OCI-LY3 (cell line): ENCODE measurements at regions not wholly inside any gene's neighbourhood (a gene's known extent, or its start where the extent isn't known, plus 50 kb on each side); places are given as distances from the start of the nearest gene placed in this dataset.

Source experiments
- H2AFZ ChIP-seq: fragments of 200-600, 300-600 bp; shearing (Covaris generic); 2 replicates; pipeline ENCODE4 v1.6.0; 2014; ENCODE audit warnings: antibody characterized with exemption, low read depth, low read length
- H3K27ac ChIP-seq: fragments of 200-600, 300-600 bp; sonication (generic); 2 replicates; pipeline ENCODE4 v1.5.1; 2014; ENCODE audit warnings: mild to moderate bottlenecking, low read length, moderate library complexity, mixed read lengths
- H3K27me3 ChIP-seq: fragments of 200-600, 300-600 bp; sonication (generic); 2 replicates; pipeline ENCODE4 v1.6.1; 2014; ENCODE audit warnings: low read depth, low read length, mixed read lengths
- H3K36me3 ChIP-seq: fragments of 200-600, 300-600 bp; sonication (generic); replicated peaks from 2 replicates; pipeline ENCODE3; 2014; ENCODE audit warnings: low read depth, low read length, mixed read lengths
- H3K4me1 ChIP-seq: fragments of 300-600, 200-600 bp; sonication (generic); 2 replicates; pipeline ENCODE4 v1.6.1; 2014; ENCODE audit warnings: low read length, mixed read lengths
- H3K4me2 ChIP-seq: fragments of 200-600, 300-600 bp; sonication (generic); 2 replicates; pipeline ENCODE4 v1.6.1; 2014; ENCODE audit warnings: low read length, mixed read lengths
- H3K4me3 ChIP-seq: fragments of 300-600, 200-600 bp; sonication (generic); 2 replicates; pipeline ENCODE4 v1.5.1; 2014; ENCODE audit warnings: antibody characterized with exemption, mild to moderate bottlenecking, low read length, moderate library complexity
- H3K79me2 ChIP-seq: fragments of 300-600, 200-600 bp; shearing (Covaris generic); 2 replicates; pipeline ENCODE4 v1.6.1; 2014; ENCODE audit warnings: mild to moderate bottlenecking, low read length, mixed read lengths
- H3K9ac ChIP-seq: fragments of 300-600, 200-600 bp; shearing (Covaris generic); 2 replicates; pipeline ENCODE4 v1.6.0; 2014; ENCODE audit warnings: mild to moderate bottlenecking, low read length, moderate library complexity
- H3K9me3 ChIP-seq: fragments of 200-600, 300-600 bp; shearing (Covaris generic); 2 replicates; pipeline ENCODE4 v1.6.1; 2014; ENCODE audit warnings: low read length, mixed read lengths; ENCODE audit not compliant: insufficient read depth
- H4K20me1 ChIP-seq: fragments of 200-600, 300-600 bp; sonication (generic); 2 replicates; pipeline ENCODE4 v1.6.1; 2016; ENCODE audit warnings: low read length, mixed read lengths; ENCODE audit not compliant: insufficient read depth
- CTCF ChIP-seq: fragments of 200-600, 300-600 bp; sonication (generic); IDR thresholded peaks from 2 replicates; pipeline ENCODE4 v1.5.1; 2014; ENCODE audit warnings: antibody characterized with exemption, low read length, low read depth
- EZH2phosphoT487 ChIP-seq: fragments of 200-600 bp; shearing (Covaris generic); IDR thresholded peaks from 2 replicates; pipeline ENCODE4 v1.6.1; 2018; ENCODE audit warnings: antibody characterized with exemption, mixed run types, low read depth

- Histone ChIP-seq H3K27me3 (no peaks in the 10 kb centered on the region), H3K27ac (no peak overlapping the region), H3K4me1 (peaks cover 15% of the 10 kb centered on the region), H2AFZ (no peak overlapping the region), H3K9ac (no peak overlapping the region), H3K79me2 (no peaks in the 10 kb centered on the region), H3K36me3 (no peaks in the 10 kb centered on the region), H3K4me2 (no peak overlapping the region), H4K20me1 (no peaks in the 10 kb centered on the region), H3K4me3 (no peak overlapping the region), H3K9me3 (no peaks in the 10 kb centered on the region)
- no peak for TF ChIP-seq EZH2phosphoT487
- no peak for TF ChIP-seq CTCF
Observed at GRCh38 chr9:81874931-81875330, 53.3 kb upstream of the SPATA31D4 start.

DNA sequence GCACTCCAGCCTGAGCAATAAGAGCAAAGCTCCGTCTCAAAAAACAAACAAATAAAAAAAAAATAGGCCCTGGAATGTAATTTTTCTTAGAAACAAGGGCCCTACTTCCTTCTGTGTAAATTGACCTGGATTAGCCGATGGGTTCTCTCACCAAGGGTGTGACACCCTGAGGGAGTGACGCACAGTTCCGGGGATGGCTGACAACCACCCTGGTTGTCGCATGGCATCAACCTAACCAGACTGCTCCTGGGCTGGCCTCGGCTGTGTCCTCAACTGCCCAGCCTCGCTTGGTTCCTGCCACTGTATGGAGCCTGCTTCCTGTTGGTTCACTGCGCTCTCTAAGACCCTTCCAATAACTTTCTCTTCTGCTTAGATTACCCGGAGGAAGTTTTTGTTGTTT lies 51.2 kb upstream of the SPATA31D4 start:
- H3K9me3 ChIP-seq = no peaks in the 10 kb centered on the region
- H3K4me2 ChIP-seq = no peak overlapping the region
- H3K36me3 ChIP-seq = no peaks in the 10 kb centered on the region
- peaks cover 4% of the 10 kb centered on the region for H3K4me1 ChIP-seq
- no peaks in the 10 kb centered on the region for H4K20me1 ChIP-seq
- TF ChIP-seq EZH2phosphoT487 = no peak
- TF ChIP-seq CTCF = no peak
- H3K4me3 ChIP-seq = no peak overlapping the region
- no peaks in the 10 kb centered on the region for H3K27me3 ChIP-seq
- H3K9ac ChIP-seq = no peak overlapping the region
- no peaks in the 10 kb centered on the region for H3K79me2 ChIP-seq
- H3K27ac ChIP-seq = no peak overlapping the region
- no peak overlapping the region for H2AFZ ChIP-seq
